ENCODE measurements at regions not wholly inside any gene's neighbourhood (a gene's known extent, or its start where the extent isn't known, plus 50 kb on each side); places are given as distances from the start of the nearest gene placed in this dataset.

GRCh38 chr19:28475525-28475924, 737.4 kb downstream of the UQCRFS1 start:
- Histone ChIP-seq H3K4me3 (no peak overlapping the region), H3K27me3 (no peaks in the 10 kb centered on the region), H3K4me1 (ENCODE audit: insufficient read depth) (no peaks in the 10 kb centered on the region), H3K27ac (no peak overlapping the region), H3K9me3 (no peaks in the 10 kb centered on the region), H3K36me3 (no peaks in the 10 kb centered on the region)
- 10 to 20% (median 11%) methylated on average over 5 of the region's 5 CpGs for WGBS, 3 donors
- no peak for DNase-seq
- TF ChIP-seq CTCF (IDR thresholded peaks at IDR 0.05) (no peak), POLR2A (IDR thresholded peaks at IDR 0.05) (no peak), EP300 (IDR thresholded peaks at IDR 0.05) (no peak)
- intact Hi-C loops (cut with DNase I), result no loop called here

DNA sequence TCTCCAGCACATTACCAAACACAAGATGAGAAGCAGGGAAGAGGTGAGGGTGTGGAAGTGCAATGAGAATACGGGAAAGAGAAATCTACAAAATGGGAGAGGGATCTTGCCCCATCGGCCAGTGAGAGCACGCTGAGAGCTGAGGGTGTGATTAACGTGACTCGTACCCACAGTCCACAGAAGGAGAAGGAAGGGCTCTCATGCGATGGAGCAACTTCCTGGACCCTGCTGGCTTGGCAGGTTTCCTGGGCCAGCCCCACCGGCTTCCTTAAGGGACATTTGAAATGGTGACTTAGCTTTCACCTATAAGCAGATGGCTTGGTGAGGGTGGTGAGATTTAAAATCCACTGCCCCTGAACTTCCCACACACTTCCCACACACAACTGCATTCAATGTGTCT, 740.1 kb downstream of the UQCRFS1 start:
- H3K4me3 ChIP-seq, result no peak overlapping the region
- H3K9me3 ChIP-seq, result no peaks in the 10 kb centered on the region
- no peaks in the 10 kb centered on the region for H3K27me3 ChIP-seq
- intact Hi-C loops (cut with DNase I), result no loop called here
- 49 to 67% (median 56%) methylated on average over 7 of the region's 7 CpGs for WGBS, 3 donors
- no peaks in the 10 kb centered on the region for H3K36me3 ChIP-seq
- TF ChIP-seq CTCF (IDR thresholded peaks at IDR 0.05) (no peak), POLR2A (IDR thresholded peaks at IDR 0.05) (no peak), EP300 (IDR thresholded peaks at IDR 0.05) (no peak)
- H3K27ac ChIP-seq, result no peak overlapping the region
- DNase-seq, result no peak
- H3K4me1 ChIP-seq (ENCODE audit: insufficient read depth), result no peaks in the 10 kb centered on the region

DNA sequence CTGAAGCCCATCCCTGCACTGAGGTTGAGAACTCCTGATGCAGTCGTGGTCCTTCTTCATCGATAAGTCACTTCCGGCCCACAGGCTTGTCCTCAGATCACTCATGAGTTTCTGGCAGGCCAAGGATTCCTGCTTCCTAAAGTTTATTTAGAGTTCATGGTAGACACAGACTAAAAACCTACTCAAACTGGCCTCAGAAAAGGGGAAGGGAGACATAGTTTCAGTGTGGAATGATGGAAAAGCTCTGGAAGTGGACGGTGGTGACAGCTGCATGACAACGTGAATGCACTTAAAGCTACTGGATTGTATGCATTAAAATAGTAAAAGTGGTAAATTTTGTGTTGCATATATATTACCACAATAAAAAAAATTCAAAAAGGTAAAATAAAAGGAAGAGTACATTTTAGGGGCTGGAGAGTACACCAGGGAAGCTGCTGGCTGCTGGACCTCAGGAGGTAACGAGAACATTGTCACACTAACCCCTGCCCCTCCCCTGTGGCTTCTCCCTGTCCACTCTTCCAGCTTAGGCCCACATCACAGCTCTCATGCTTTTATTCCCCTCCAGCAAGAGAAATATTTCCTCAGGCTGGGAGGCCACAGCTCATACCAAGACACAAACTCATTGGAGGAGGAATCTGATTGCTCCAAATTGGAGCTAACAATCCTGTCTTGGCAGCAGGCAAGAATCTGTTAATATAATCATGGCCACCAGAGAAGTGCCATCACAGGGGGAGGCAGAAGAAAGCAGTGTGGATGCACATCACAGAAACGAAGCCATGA, 741.0 kb downstream of the UQCRFS1 start:
- no peaks in the 10 kb centered on the region for H3K9me3 ChIP-seq
- intact Hi-C loops (cut with DNase I), result no loop called here
- DNase-seq, result no peak
- no peak overlapping the region for H3K4me3 ChIP-seq
- no peak overlapping the region for H3K27ac ChIP-seq
- 70 to 82% (median 73%) methylated on average over 7 of the region's 7 CpGs for WGBS, 3 donors
- TF ChIP-seq POLR2A (IDR thresholded peaks at IDR 0.05) (no peak), EP300 (IDR thresholded peaks at IDR 0.05) (no peak), CTCF (IDR thresholded peaks at IDR 0.05) (no peak)
- no peaks in the 10 kb centered on the region for H3K4me1 ChIP-seq (ENCODE audit: insufficient read depth)
- no peaks in the 10 kb centered on the region for H3K36me3 ChIP-seq
- H3K27me3 ChIP-seq, result no peaks in the 10 kb centered on the region

DNA sequence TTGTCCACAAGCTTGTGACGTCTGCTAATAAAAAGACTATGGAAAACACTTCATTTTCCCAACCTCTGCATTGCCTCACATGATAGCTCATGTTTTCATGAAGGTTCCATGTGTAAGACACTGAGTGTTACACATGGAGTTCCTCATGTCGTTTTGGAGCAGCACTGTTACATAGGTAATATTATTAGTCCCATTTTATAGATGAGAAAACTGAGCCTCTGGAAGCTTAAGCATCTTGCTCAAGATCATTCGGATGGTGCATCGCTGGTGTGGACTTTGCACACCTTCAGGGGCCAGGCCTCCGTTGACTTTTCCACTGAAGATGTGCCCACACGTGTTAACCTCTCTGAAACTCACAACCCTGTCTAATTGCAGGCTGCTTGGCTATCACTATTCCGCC, 743.4 kb downstream of the UQCRFS1 start:
- 73 to 82% (median 75%) methylated on average over 7 of the region's 7 CpGs for WGBS, 3 donors
- DNase-seq, result no peak
- H3K4me1 ChIP-seq (ENCODE audit: insufficient read depth), result no peaks in the 10 kb centered on the region
- intact Hi-C loops (cut with DNase I), result no loop called here
- H3K4me3 ChIP-seq, result no peak overlapping the region
- TF ChIP-seq POLR2A (IDR thresholded peaks at IDR 0.05) (no peak), CTCF (IDR thresholded peaks at IDR 0.05) (no peak), EP300 (IDR thresholded peaks at IDR 0.05) (no peak)
- H3K36me3 ChIP-seq, result no peaks in the 10 kb centered on the region
- H3K27ac ChIP-seq, result no peak overlapping the region
- H3K27me3 ChIP-seq, result no peaks in the 10 kb centered on the region
- H3K9me3 ChIP-seq, result no peaks in the 10 kb centered on the region
